ENCODE measurements at regions not wholly inside any gene's neighbourhood (a gene's known extent, or its start where the extent isn't known, plus 50 kb on each side); places are given as distances from the start of the nearest gene placed in this dataset.

DNA sequence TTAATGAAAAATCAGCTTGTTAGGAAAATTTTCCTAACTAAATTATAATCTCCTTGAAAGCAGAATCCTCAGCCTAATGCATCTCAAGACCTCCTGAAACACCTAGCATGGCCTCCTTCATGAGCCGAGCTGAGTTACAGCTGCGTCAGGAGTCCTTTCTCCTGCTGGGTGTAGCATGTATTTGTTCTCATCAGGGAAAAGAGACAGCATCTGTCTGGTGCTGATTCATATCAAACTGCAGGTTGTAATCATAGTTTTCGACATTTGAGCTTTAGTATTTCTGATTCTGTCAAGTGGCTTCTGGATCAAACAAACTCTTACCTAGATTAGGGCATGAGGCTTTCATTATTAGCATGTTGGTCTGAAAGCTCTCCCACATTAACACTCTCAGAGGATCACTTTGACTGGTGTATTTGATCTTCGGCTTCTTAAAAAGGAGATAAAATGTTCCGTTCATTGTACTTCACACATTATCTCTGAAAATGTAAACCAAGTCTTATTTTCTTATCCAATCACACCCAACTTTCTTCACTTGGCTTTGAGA lies 140.1 kb upstream of the FRG1 start:
- Mint-ChIP-seq H3K36me3 (peaks cover 4% of the 10 kb centered on the region), H3K4me1 (no peaks in the 10 kb centered on the region), H3K27ac (no peak overlapping the region), H3K9me3 (peaks cover 7 to 9% (median 8%) of the 10 kb centered on the region in 3 donors), H3K4me3 (no peak overlapping the region), H3K27me3 (peaks cover 0 to 3% of the 10 kb centered on the region in 2 donors)
- Histone ChIP-seq H3K4me3 (ENCODE audit: control insufficient read depth in 1 of 2, extremely low read depth in 1 of 2, low read length in 1 of 2) (no peak overlapping the region), H3K4me1 (ENCODE audit: control insufficient read depth in 1 of 2, extremely low read depth in 1 of 2, insufficient read depth in 2 of 2, low read length in 2 of 2) (no peaks in the 10 kb centered on the region), H3K27ac (ENCODE audit: low read length) (no peak overlapping the region), H3K9me3 (no peaks in the 10 kb centered on the region), H3K27me3 (replicated peaks in 1 of 2; ENCODE audit: control insufficient read depth in 2 of 2, extremely low read depth in 1 of 2, insufficient read depth in 2 of 2, low read length in 1 of 2) (no peaks in the 10 kb centered on the region), H3K36me3 (ENCODE audit: control insufficient read depth in 2 of 2, extremely low read depth in 1 of 2, insufficient read depth in 1 of 2, low read length in 1 of 2) (no peaks in the 10 kb centered on the region)
- ChIA-PET POLR2A (no interaction called here), CTCF (interaction anchor here in 1 of 2 donors (0.7 kb wide), 1 partner anchor 105 kb away, joined by 3 read pairs; no protein-coding TSS in a partner anchor)
- WGBS (ENCODE audit: insufficient coverage): 50% methylated on average over 2 of the region's 5 CpGs
- ATAC-seq (replicated peaks in 1 of 4): no peak
- no peak for DNase-seq

DNA sequence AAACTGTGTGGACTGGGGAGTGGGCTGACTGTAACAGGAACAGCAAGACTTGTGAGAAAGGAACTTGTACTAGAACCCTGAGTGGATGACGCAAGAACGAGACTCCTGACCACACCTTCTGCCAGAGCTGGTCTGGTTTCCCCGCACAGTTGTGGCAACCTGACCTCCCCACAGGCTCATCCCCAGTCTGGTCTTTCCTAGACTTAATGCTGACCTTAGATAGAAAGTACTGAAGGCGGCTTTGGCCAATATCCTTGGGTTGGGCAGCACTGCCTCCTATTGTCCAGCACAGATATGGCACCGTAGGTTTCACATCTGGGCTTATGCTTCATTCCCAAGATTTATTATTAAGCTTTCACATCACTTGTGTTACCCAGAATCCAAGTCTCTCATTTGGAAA lies 137.8 kb upstream of the FRG1 start:
- Mint-ChIP-seq H3K27ac (no peak overlapping the region), H3K27me3 (no peaks in the 10 kb centered on the region), H3K4me3 (no peak overlapping the region), H3K36me3 (peaks cover 4% of the 10 kb centered on the region), H3K4me1 (no peaks in the 10 kb centered on the region), H3K9me3 (peaks cover 3 to 14% (median 4%) of the 10 kb centered on the region in 3 donors)
- Histone ChIP-seq H3K27ac (ENCODE audit: low read length) (no peak overlapping the region), H3K9me3 (no peaks in the 10 kb centered on the region), H3K27me3 (replicated peaks in 1 of 2; ENCODE audit: control insufficient read depth in 2 of 2, extremely low read depth in 1 of 2, insufficient read depth in 2 of 2, low read length in 1 of 2) (no peaks in the 10 kb centered on the region), H3K4me1 (ENCODE audit: control insufficient read depth in 1 of 2, extremely low read depth in 1 of 2, insufficient read depth in 2 of 2, low read length in 2 of 2) (no peaks in the 10 kb centered on the region), H3K4me3 (ENCODE audit: control insufficient read depth in 1 of 2, extremely low read depth in 1 of 2, low read length in 1 of 2) (no peak overlapping the region), H3K36me3 (ENCODE audit: control insufficient read depth in 2 of 2, extremely low read depth in 1 of 2, insufficient read depth in 1 of 2, low read length in 1 of 2) (no peaks in the 10 kb centered on the region)
- no peak for DNase-seq
- POLR2A ChIA-PET: no interaction called here
- whole genome bisulfite sequencing (ENCODE audit: insufficient coverage): 75% methylated on average over 2 of the region's 5 CpGs
- no peak for ATAC-seq (replicated peaks in 1 of 4)
- CTCF ChIA-PET: no interaction called here

DNA sequence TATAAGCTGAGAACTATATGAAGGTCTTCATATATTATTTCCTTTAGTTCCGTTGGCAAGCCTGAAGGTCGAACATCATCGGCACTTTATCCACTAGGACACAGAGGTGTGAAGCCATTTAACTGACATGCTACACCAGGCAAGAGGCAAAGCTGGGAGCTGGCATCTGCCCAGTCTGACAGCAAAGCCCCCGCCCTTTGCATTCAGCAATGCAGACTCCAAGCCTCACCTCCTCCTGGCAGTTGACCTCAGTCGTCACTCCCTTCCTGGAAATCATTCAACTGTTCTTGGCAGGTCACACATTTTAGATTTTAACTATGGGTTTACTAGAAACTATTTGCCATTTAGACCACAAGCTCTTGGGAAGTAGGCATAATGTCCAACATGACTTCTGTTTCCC lies 135.8 kb upstream of the FRG1 start:
- no peaks in the 10 kb centered on the region for H3K27me3 ChIP-seq (replicated peaks in 1 of 2; ENCODE audit: control insufficient read depth in 2 of 2, extremely low read depth in 1 of 2, insufficient read depth in 2 of 2, low read length in 1 of 2)
- ChIA-PET CTCF (no interaction called here), POLR2A (no interaction called here)
- peaks cover 4% of the 10 kb centered on the region for H3K36me3 Mint-ChIP-seq
- no peak overlapping the region for H3K4me3 Mint-ChIP-seq
- no peak overlapping the region for H3K27ac Mint-ChIP-seq
- no peak overlapping the region for H3K4me3 ChIP-seq (ENCODE audit: control insufficient read depth in 1 of 2, extremely low read depth in 1 of 2, low read length in 1 of 2)
- no peak overlapping the region for H3K27ac ChIP-seq (ENCODE audit: low read length)
- peaks cover 0 to under 1% of the 10 kb centered on the region in 2 donors for H3K27me3 Mint-ChIP-seq
- H3K9me3 Mint-ChIP-seq: peaks cover 3 to 16% (median 4%) of the 10 kb centered on the region in 3 donors
- no peaks in the 10 kb centered on the region for H3K4me1 Mint-ChIP-seq
- H3K9me3 ChIP-seq: no peaks in the 10 kb centered on the region
- no peaks in the 10 kb centered on the region for H3K36me3 ChIP-seq (ENCODE audit: control insufficient read depth in 2 of 2, extremely low read depth in 1 of 2, insufficient read depth in 1 of 2, low read length in 1 of 2)
- H3K4me1 ChIP-seq (ENCODE audit: control insufficient read depth in 1 of 2, extremely low read depth in 1 of 2, insufficient read depth in 2 of 2, low read length in 2 of 2): no peaks in the 10 kb centered on the region
- ATAC-seq (replicated peaks in 1 of 4): no peak
- no peak for DNase-seq
- WGBS (ENCODE audit: insufficient coverage): 50% methylated on average over 1 of the region's 5 CpGs

DNA sequence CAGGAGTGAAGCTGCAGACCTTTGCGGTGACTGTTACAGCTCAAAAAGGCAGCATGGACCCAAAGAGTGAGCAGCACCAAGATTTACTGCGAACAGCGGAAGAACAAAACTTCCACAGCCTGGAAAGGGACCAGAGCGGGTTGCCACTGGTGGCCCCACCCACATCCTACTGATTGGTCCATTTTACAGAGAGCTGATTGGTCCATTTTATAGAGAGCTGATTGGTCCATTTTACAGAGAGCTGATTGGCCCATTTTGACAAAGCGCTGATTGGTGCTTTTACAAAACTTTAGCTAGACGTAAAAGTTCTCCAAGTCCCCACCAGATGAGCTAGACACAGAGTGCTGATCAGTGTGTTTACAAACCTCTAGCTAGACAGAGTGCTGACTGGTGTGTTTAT lies 134.2 kb upstream of the FRG1 start:
- CTCF ChIA-PET: no interaction called here
- Mint-ChIP-seq H3K9me3 (peaks cover 6 to 23% (median 11%) of the 10 kb centered on the region in 3 donors), H3K36me3 (peaks cover 4% of the 10 kb centered on the region)

DNA sequence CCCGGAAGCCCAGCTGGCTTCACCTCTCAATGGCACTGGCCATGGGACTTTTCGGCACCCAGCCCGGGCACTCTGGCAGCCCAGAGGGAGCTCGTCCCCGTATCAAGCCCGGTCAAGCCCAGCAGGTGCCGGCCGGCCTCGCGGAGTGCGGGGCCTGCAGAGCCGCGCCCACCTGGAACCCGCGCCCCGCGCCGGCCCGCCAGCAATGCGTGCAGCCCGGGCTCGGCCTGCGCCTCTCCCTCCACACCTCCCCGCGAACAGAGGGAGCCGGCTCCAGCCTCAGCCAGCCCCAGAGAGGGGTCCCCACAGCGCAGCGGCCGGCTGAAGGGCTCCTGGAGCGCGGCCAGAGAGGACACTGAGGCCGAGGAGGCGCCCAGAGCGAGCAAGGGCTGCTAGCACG lies 133.6 kb upstream of the FRG1 start:
- H3K36me3 Mint-ChIP-seq: peaks cover 4% of the 10 kb centered on the region
- H3K9me3 ChIP-seq: no peaks in the 10 kb centered on the region
- H3K27ac ChIP-seq (ENCODE audit: low read length): no peak overlapping the region
- H3K4me3 Mint-ChIP-seq: no peak overlapping the region
- peaks cover 3 to 14% of the 10 kb centered on the region in 2 donors for H3K27me3 Mint-ChIP-seq
- H3K9me3 Mint-ChIP-seq: peaks cover 6 to 23% (median 11%) of the 10 kb centered on the region in 3 donors
- H3K27ac Mint-ChIP-seq: no peak overlapping the region
- 76% methylated on average over 14 of the region's 35 CpGs for WGBS (ENCODE audit: insufficient coverage)
- no peaks in the 10 kb centered on the region for H3K36me3 ChIP-seq (ENCODE audit: control insufficient read depth in 2 of 2, extremely low read depth in 1 of 2, insufficient read depth in 1 of 2, low read length in 1 of 2)
- H3K4me3 ChIP-seq (ENCODE audit: control insufficient read depth in 1 of 2, extremely low read depth in 1 of 2, low read length in 1 of 2): no peak overlapping the region
- H3K4me1 ChIP-seq (ENCODE audit: control insufficient read depth in 1 of 2, extremely low read depth in 1 of 2, insufficient read depth in 2 of 2, low read length in 2 of 2): no peaks in the 10 kb centered on the region
- POLR2A ChIA-PET: no interaction called here
- H3K27me3 ChIP-seq (replicated peaks in 1 of 2; ENCODE audit: control insufficient read depth in 2 of 2, extremely low read depth in 1 of 2, insufficient read depth in 2 of 2, low read length in 1 of 2): no peaks in the 10 kb centered on the region
- DNase-seq (no peak), ATAC-seq (replicated peaks in 1 of 4) (no peak)
- CTCF ChIA-PET: no interaction called here
- H3K4me1 Mint-ChIP-seq: peaks cover 0 to 5% (median 0%) of the 10 kb centered on the region in 3 donors

More for the DNA sequence above, 134.2 kb upstream of the FRG1 start:
- POLR2A ChIA-PET: no interaction called here
- Histone ChIP-seq H3K4me3 (ENCODE audit: control insufficient read depth in 1 of 2, extremely low read depth in 1 of 2, low read length in 1 of 2) (no peak overlapping the region), H3K36me3 (ENCODE audit: control insufficient read depth in 2 of 2, extremely low read depth in 1 of 2, insufficient read depth in 1 of 2, low read length in 1 of 2) (no peaks in the 10 kb centered on the region), H3K27me3 (replicated peaks in 1 of 2; ENCODE audit: control insufficient read depth in 2 of 2, extremely low read depth in 1 of 2, insufficient read depth in 2 of 2, low read length in 1 of 2) (no peaks in the 10 kb centered on the region), H3K4me1 (ENCODE audit: control insufficient read depth in 1 of 2, extremely low read depth in 1 of 2, insufficient read depth in 2 of 2, low read length in 2 of 2) (no peaks in the 10 kb centered on the region), H3K9me3 (no peaks in the 10 kb centered on the region), H3K27ac (ENCODE audit: low read length) (no peak overlapping the region)
- H3K4me1 Mint-ChIP-seq: peaks cover 0 to 5% (median 0%) of the 10 kb centered on the region in 3 donors
- H3K4me3 Mint-ChIP-seq: no peak overlapping the region
- 93% methylated on average over 3 of the region's 6 CpGs for WGBS (ENCODE audit: insufficient coverage)
- ATAC-seq (replicated peaks in 1 of 4) (no peak), DNase-seq (no peak)
- no peak overlapping the region for H3K27ac Mint-ChIP-seq
- H3K27me3 Mint-ChIP-seq: peaks cover 3 to 11% of the 10 kb centered on the region in 2 donors

DNA sequence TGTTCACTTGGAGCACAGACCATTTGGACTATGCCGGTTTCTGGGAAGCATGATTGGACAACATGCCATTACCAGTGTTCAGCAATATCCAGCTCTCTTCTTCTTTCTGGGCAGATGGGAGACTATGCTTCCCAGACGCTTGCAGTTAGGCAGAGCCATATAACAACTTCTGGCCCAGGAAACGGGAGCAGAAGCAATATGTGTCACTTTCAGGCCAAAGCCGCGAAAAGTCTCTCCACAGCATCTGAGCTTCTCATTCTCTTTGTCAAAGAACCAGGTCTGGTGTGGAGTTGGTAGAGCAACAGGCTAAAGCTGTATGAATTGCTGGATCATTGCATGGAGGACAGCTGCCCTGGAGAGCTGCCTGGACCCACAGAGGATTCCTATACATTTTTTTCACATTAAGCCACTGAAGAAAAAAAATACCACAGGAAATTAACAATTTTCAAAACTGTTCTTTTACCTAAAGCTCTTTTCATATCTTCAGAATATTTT lies 131.4 kb upstream of the FRG1 start:
- no peak for DNase-seq
- Mint-ChIP-seq H3K4me3 (no peak overlapping the region), H3K36me3 (peaks cover 4% of the 10 kb centered on the region)

More for the DNA sequence above, 131.4 kb upstream of the FRG1 start:
- ChIA-PET CTCF (no interaction called here), POLR2A (no interaction called here)
- ATAC-seq (replicated peaks in 1 of 4): no peak
- Histone ChIP-seq H3K4me1 (ENCODE audit: control insufficient read depth in 1 of 2, extremely low read depth in 1 of 2, insufficient read depth in 2 of 2, low read length in 2 of 2) (no peaks in the 10 kb centered on the region), H3K27me3 (replicated peaks in 1 of 2; ENCODE audit: control insufficient read depth in 2 of 2, extremely low read depth in 1 of 2, insufficient read depth in 2 of 2, low read length in 1 of 2) (no peaks in the 10 kb centered on the region), H3K4me3 (ENCODE audit: control insufficient read depth in 1 of 2, extremely low read depth in 1 of 2, low read length in 1 of 2) (no peak overlapping the region), H3K36me3 (ENCODE audit: control insufficient read depth in 2 of 2, extremely low read depth in 1 of 2, insufficient read depth in 1 of 2, low read length in 1 of 2) (no peaks in the 10 kb centered on the region), H3K9me3 (no peaks in the 10 kb centered on the region), H3K27ac (ENCODE audit: low read length) (no peak overlapping the region)
- Mint-ChIP-seq H3K9me3 (peaks cover 6 to 23% (median 11%) of the 10 kb centered on the region in 3 donors), H3K27me3 (peaks cover 7 to 25% of the 10 kb centered on the region in 2 donors), H3K27ac (no peak overlapping the region), H3K4me1 (peaks cover 0 to 5% (median 0%) of the 10 kb centered on the region in 3 donors)
- 100% methylated on average over 1 of the region's 5 CpGs for WGBS (ENCODE audit: insufficient coverage)

Data from T-cell (primary cell).